Dedifferentiated amniotic fluid mesenchymal stem cell (primary cell): ENCODE measurements at regions not wholly inside any gene's neighbourhood (a gene's known extent, or its start where the extent isn't known, plus 50 kb on each side); places are given as distances from the start of the nearest gene placed in this dataset.

ENCODE experiments used
- DNase-seq: peaks from one replicate; pipeline ENCODE4 v3.0.0-alpha.2; 2016; ENCODE audit errors: extremely low spot score

- peak; percentile 65 for DNase-seq
Measured at GRCh38 chr2:121095257-121096080, 189.5 kb downstream of the TFCP2L1 start.

- no peak for DNase-seq
Measured at GRCh38 chr2:121096611-121097010, 188.4 kb downstream of the TFCP2L1 start.

DNA sequence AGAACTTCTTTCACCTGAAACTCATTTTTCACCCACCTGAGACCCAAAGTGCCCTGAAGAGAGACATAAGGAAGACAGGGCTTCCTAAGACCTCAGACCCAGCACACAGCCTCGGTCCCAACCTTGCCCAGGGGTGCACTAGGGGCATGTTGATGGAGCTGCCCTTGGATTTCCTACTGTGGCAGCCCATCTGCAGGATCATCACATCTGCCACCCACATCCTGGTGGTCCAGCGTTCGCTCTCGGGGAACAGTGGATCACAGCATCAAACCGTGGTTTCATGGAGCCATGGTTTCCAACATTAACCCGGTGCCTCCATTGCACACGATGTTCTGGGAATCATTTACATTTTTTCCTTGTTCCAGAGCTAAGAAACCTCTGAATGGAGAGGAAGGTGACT, 186.4 kb downstream of the TFCP2L1 start:
- no peak for DNase-seq

- no peak for DNase-seq
Measured at GRCh38 chr2:121099329-121100290, 185.4 kb downstream of the TFCP2L1 start.

DNA sequence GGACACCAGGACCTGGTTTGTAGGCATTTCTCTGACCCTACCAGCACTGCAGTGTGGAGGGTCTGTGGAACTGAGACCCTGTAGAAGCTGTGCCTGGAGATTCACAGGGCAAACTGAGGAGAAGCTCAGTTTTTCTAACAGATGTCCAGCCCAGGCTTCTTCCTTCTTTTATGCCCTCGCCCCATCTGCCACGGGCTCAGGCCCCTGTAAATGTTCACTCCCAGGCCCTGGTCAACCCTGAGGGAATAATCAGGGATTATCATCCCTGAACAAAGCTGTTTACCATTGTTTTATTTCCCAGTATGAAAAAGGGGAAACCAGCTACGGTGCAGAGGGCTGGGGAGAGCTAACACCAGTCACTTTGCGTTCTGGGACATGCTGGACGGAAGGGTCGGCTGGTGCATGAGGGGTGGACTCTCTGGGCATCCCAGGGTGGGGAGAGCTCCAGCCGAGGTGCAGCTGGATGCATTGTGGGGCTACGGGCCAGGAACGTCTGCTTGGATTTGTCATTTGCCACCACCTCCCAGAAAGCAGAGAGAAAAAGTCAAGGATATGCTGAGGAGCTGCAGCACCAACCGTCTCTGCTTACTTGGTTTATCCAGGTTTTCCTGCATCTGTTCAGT, 183.8 kb downstream of the TFCP2L1 start:
- DNase-seq, result no peak

DNA sequence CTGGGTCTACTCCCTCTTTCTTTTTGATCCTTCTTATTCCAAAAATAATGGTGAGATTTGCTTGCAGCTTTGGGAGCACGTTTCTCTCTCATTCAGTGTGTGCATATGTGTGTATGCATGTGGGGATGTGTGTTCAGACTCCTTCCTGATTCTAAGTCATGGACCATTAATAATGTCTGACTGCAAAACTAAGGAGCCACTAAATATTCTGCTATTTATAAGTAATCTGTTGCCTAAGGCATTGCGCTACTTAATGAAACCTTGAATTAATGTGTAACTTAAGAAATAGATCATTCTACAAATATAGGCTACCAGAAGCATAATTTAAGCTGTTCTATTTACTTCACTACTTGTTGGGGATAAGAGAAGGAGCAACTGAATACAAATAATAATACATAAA, 182.1 kb downstream of the TFCP2L1 start:
- no peak for DNase-seq

DNA sequence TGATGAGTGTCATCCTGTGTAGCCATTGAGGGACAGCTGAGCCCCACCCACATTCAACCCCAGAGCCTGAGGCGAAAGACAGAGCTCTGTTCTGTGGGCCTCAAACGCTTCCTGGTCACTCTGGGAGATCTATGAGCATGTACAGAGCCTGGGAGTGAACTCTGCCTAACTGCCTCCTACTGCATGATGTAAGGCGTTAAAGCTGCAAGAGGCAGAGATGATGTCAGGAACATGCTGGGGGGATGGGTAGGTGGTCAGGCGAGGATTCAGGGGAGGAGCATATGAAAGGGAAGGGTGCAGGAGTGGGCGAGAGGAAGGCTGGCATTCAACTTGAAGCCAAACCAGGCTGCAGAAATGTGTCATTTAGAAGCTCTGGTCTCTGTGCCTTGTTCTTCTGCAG, 181.0 kb downstream of the TFCP2L1 start:
- DNase-seq, result no peak

DNA sequence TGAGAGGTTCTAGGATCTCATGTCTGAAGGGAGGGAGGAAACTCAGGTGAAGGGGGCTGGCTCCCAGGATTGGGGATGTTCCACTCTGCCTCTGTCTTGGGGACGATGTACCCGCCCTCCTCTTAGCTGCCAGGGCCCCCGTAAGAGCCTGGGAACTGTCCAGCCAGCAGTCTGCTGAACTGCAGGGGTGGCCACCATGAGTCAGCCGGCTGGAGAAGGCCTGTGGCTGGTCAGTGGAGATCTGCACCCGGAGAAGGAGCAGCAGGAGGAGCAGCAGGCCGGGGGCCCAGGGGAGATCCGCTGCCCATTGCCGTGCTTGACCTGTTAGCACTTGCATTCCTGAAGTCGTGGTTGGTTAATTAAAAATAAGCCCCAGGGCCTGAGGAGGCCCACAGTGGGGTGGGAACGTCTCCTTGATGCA, 180.3 kb downstream of the TFCP2L1 start:
- no peak for DNase-seq

- DNase-seq, result no peak
Measured at GRCh38 chr2:121110924-121111323, 174.1 kb downstream of the TFCP2L1 start.

- no peak for DNase-seq
Measured at GRCh38 chr2:121118951-121119350, 166.1 kb downstream of the TFCP2L1 start.

DNA sequence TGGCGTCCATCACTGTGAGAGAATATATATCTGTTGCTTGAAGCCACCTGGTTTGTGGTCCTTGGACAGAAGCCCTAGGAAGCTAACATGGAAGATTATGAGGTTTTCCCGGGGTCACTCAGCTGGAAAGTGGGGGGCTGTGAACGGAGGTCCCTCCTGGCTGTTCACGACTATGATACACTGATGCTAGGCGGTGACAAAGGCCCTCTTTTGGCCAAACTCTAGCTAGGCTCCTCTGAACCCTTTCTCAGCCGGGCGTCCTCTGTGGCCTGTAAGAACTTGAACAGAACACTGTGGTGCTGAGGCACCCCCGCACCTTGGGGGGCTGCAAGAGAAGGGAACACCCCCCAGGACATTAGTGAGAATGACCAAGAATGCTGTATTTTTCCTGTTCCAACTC, 164.6 kb downstream of the TFCP2L1 start:
- no peak for DNase-seq

DNA sequence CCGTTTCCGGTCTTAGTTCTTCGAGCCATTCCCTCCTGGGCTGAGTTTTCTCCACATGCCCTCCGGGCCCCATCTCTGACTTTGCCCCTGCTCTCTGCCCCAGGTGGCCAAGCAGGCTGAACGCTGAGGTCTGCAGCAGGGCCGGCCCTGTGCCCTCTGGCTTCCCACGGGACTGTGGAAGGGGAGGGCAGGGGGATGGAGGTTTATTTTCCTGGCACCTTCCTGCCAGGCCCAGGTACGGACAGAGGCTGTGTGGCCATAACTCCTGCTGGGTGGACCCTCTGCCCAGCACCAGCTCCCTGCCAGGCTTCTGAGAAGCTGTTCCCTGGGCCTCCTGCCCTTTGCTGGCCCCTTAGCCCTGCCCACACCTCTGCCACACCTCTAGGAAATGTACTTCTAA, 164.0 kb downstream of the TFCP2L1 start:
- no peak for DNase-seq

GRCh38 chr2:121121661-121122060, 163.3 kb downstream of the TFCP2L1 start:
- no peak for DNase-seq

GRCh38 chr2:121123268-121123667, 161.7 kb downstream of the TFCP2L1 start:
- DNase-seq, result no peak

- no peak for DNase-seq
Measured at GRCh38 chr2:121124330-121124729, 160.7 kb downstream of the TFCP2L1 start.

DNA sequence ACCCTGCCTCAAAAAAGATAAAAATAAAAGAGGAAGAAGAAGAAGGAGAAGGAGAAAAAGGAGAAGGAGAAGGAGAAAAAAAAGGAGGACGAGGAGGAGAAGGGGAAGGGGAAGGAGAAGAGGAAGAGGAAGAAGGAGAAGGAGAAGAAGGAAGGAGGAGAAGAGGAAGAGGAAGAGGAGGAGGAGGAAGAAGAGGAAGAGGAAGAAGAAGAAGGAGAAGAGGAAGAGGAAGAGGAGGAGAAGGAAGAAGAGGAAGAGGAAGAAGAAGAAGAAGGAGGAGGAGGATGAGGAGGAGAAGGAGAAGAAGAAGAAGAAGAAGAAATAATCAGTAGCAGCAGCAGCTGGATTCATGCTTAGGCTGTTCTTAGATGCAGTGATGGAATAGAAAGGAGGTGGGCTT, 159.7 kb downstream of the TFCP2L1 start:
- no peak for DNase-seq

DNA sequence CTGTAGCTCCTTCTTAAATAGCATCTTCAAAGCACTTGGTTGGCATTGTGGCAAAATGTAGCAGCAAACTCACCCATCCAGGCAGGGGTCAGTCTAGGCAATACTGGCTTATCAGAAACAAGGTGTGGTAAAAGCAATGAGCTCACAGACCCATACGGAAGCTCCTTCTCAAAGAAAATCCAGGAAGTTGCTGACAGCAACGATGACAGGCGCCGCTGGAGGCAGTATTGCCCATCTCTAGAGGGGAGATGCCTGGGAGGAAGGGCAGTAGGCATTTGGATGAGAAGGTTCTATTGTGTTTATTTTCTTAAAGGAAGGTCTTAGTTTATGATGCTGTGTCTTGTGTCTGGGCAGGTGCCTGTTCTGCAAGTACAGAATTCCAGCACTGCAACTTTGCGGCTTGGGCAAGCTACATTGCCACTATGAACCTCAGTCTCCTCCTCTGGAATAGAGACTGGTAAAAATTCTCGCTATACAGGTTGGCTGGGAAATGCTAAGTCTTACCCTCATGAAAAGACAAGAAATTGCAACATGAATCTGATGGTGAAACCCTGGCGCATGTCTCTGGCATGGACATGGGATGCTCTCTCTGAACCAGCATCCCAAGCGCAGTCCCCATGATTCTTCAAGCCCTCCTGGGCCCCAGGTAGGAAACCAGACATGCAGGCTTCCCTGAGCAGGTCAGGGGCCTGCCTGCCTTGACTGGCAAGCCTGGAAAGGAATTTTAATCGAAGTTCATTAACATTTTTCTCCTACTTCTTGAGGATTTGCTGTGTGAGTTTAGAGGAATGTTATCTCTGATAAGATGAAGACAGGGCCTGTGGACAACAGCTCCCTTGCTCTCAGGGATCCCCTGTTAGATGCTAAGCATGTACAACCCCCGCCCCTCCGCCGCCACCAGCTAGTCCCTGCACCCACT, 156.0 kb downstream of the TFCP2L1 start:
- no peak for DNase-seq

- no peak for DNase-seq
Measured at GRCh38 chr2:121129692-121130091, 155.3 kb downstream of the TFCP2L1 start.

- no peak for DNase-seq
Measured at GRCh38 chr2:121130301-121130850, 154.6 kb downstream of the TFCP2L1 start.

DNA sequence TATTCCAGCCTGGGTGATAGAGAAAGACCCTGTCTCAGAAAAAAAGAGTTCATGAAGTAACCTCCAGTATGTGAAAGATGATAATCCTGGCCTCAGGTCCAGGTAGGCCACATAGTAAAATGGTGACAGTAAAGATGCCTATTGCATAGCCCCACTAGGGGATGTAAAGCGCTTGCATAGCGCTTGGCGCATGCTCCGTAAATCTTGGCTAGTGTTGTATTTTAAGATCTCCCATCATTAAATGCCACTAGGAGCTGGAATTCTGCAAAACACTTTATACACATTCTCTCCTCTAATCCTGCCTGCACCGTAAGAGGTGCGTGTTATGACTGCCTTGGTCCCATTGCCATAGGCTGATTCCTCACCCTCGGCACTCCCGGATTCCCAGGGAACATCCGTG, 153.6 kb downstream of the TFCP2L1 start:
- DNase-seq, result no peak
